ENCODE measurements at regions not wholly inside any gene's neighbourhood (a gene's known extent, or its start where the extent isn't known, plus 50 kb on each side); places are given as distances from the start of the nearest gene placed in this dataset.
"Not testable (repeated sequence)": the region's sequence is repeated elsewhere in the genome, so short reads cannot be mapped to it uniquely, and the experiment has no call there.

DNA sequence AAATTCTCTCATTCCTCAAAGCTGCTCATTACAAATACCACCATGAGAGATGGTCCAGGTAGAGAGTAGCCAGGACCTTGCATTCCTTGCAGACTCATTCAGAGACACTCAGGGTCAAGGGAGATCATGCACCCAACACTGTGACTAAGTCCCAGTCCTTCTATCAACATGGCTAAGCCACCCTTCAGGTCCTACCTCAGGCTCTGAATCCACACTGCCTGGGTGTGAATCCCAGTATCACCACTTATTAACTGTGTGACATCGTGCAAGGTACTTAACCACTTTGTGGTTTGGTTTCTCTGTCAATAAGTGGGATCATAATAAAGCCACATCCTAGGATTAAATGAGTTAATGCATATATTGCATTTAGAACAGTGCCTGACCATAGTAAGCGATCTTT lies 124.1 kb upstream of the NEIL3 start:
- no peak overlapping the region for H3K4me3 ChIP-seq (ENCODE audit: low read depth, low read length)
- TF ChIP-seq, protein P1, sequence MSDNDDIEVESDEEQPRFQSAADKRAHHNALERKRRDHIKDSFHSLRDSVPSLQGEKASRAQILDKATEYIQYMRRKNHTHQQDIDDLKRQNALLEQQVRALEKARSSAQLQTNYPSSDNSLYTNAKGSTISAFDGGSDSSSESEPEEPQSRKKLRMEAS (IDR thresholded peaks at IDR 0.05; ENCODE audit: low read depth, low read length) = no peak
- no peak for TF ChIP-seq POLR2A (IDR thresholded peaks at IDR 0.05; ENCODE audit: extremely low read depth, insufficient read length)
- DNase-seq (ENCODE audit: low read depth) = no peak

DNA sequence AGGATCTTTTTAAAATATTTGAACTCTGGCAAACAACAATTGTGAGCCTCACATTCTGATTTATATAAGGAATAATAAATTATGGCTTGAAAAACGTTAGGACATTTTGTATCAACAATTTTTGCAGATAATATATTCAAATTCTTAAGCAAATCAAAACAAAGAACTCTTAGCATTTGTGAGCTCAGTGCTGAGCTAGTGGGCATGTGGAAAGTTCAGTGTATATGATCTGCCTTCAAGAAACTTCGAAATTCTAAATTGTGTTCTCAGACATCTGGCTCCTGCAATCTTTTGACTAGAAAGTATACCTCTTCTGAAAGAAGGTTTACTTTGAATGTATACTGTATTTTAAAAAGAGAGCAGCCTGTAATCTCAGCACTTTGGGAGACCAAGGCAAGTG lies 122.3 kb upstream of the NEIL3 start:
- no peak for DNase-seq (ENCODE audit: low read depth)
- no peak overlapping the region for H3K4me3 ChIP-seq (ENCODE audit: low read depth, low read length)
- no peak for TF ChIP-seq POLR2A (IDR thresholded peaks at IDR 0.05; ENCODE audit: extremely low read depth, insufficient read length)
- TF ChIP-seq, protein P2, sequence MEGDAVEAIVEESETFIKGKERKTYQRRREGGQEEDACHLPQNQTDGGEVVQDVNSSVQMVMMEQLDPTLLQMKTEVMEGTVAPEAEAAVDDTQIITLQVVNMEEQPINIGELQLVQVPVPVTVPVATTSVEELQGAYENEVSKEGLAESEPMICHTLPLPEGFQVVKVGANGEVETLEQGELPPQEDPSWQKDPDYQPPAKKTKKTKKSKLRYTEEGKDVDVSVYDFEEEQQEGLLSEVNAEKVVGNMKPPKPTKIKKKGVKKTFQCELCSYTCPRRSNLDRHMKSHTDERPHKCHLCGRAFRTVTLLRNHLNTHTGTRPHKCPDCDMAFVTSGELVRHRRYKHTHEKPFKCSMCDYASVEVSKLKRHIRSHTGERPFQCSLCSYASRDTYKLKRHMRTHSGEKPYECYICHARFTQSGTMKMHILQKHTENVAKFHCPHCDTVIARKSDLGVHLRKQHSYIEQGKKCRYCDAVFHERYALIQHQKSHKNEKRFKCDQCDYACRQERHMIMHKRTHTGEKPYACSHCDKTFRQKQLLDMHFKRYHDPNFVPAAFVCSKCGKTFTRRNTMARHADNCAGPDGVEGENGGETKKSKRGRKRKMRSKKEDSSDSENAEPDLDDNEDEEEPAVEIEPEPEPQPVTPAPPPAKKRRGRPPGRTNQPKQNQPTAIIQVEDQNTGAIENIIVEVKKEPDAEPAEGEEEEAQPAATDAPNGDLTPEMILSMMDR (IDR thresholded peaks at IDR 0.05; ENCODE audit: low read depth, low read length) = no peak
- TF ChIP-seq MYC (IDR thresholded peaks at IDR 0.05; ENCODE audit: low read depth, low read length) = no peak
- TF ChIP-seq, protein P1 (IDR thresholded peaks at IDR 0.05; ENCODE audit: low read depth, low read length) = no peak

DNA sequence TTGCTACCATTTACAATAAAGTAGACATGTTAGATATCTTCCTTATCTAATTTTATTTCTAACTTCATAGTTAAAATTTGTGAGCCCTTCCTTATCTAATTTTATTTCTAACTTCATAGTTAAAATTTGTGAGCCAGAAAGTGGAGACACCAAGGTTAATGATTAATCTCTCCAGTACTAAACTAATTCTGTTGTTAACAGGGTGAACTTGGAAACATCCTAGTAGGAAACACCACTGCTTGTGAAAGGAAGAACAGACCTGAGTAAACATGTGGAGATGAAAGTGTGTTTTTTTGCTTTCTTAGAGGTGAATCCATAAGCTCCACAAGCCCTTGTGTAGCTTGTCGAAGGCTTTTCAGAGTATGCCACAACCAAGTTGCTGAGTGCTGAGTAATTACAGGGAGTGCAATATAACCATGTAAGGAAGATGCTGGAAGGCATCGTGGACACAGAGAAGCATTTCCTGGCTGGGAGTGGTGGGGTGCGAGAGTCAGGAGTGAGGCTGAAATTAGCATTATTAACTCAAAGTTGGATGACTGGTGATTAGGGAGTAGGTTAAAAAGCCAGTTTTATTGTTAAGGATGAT lies 118.6 kb upstream of the NEIL3 start:
- no peak for DNase-seq (ENCODE audit: low read depth)
- no peak overlapping the region for H3K4me3 ChIP-seq (ENCODE audit: low read depth, low read length)
- TF ChIP-seq POLR2A (IDR thresholded peaks at IDR 0.05; ENCODE audit: extremely low read depth, insufficient read length) (no peak), MYC (IDR thresholded peaks at IDR 0.05; ENCODE audit: low read depth, low read length) (no peak)
- TF ChIP-seq, protein P2 (IDR thresholded peaks at IDR 0.05; ENCODE audit: low read depth, low read length) = no peak
- TF ChIP-seq, protein P1 (IDR thresholded peaks at IDR 0.05; ENCODE audit: low read depth, low read length) = no peak

DNA sequence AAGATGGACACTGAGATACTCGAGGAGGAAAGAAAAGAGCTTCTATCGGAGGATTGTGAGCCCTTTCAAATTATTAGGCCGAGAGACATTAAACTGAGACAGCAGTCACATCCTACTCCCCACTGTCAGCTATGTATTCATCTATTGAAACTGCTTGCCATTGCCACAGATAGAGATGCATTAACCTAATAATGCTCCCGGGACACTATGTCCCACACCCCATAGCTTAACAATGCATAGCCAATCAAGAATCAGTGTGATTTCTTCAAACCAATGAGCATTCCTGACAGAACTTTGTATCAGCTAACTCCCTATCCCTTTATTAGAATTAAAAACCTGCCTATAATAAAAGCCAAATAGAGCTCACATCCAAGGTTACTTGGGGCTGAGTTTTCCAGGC lies 118.1 kb upstream of the NEIL3 start:
- DNase-seq (ENCODE audit: low read depth) = no peak
- TF ChIP-seq POLR2A (IDR thresholded peaks at IDR 0.05; ENCODE audit: extremely low read depth, insufficient read length) = no peak
- TF ChIP-seq MYC (IDR thresholded peaks at IDR 0.05; ENCODE audit: low read depth, low read length) = no peak
- TF ChIP-seq, protein P2 (IDR thresholded peaks at IDR 0.05; ENCODE audit: low read depth, low read length) = no peak
- TF ChIP-seq, protein P1 (IDR thresholded peaks at IDR 0.05; ENCODE audit: low read depth, low read length) = no peak
- H3K4me3 ChIP-seq (ENCODE audit: low read depth, low read length) = no peak overlapping the region

DNA sequence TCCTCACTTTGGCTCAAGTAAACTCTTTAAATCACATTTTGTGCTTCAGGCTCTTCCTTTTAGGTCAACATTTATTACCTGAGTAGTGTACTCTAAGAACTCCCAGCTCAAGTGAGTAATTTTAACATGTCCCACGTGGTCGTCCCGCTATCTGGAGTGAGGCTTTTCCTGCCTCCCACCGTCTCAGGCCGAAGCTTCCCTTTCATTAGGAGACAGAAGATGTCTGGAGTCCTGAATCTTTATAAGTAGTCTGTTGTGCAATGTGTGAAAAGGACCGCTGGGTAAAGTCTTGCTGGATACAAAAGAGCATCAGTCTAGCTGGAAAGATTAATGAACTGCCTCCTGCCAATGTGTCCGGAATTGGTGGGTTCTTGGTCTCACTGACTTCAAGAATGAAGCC lies 117.7 kb upstream of the NEIL3 start:
- H3K4me3 ChIP-seq (ENCODE audit: low read depth, low read length) = no peak overlapping the region
- DNase-seq (ENCODE audit: low read depth) = no peak
- TF ChIP-seq POLR2A (IDR thresholded peaks at IDR 0.05; ENCODE audit: extremely low read depth, insufficient read length) = no peak
- TF ChIP-seq MYC (IDR thresholded peaks at IDR 0.05; ENCODE audit: low read depth, low read length) = no peak
- TF ChIP-seq, protein P2 (IDR thresholded peaks at IDR 0.05; ENCODE audit: low read depth, low read length) = no peak
- TF ChIP-seq, protein P1 (IDR thresholded peaks at IDR 0.05; ENCODE audit: low read depth, low read length) = no peak

DNA sequence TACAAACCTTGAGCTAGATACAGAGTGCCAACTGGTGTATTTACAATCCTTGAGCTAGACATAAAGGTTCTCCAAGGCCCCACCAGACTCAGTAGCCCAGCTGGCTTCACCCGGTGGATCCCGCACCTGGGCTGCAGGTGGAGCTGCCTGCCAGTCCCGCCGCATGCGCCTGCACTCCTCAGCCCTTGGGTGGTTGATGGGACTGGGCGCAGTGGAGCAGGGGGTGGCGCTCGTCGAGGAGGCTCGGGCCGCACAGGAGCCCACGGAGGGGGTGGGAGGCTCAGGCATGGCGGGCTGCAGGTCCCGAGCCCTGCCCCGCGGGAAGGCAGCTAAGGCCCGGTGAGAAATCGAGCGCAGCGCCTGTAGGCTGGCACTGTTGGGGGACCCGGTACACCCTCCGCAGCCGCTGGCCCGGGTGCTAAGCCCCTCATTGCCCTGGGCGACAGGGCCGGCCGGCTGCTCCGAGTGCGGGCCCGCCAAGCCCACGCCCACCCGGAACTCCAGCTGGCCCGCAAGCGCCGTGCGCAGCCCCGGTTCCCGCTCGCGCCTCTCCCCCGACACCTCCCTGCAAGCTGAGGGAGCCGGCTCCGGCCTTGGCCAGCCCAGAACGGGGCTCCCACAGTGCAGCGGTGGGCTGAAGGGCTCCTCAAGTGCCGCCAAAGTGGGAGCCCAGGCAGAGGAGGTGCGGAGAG lies 116.5 kb upstream of the NEIL3 start:
- not testable (repeated sequence) for DNase-seq (ENCODE audit: low read depth); H3K4me3 ChIP-seq (ENCODE audit: low read depth, low read length)

All from NB4 (cell line).